ENCODE measurements at regions not wholly inside any gene's neighbourhood (a gene's known extent, or its start where the extent isn't known, plus 50 kb on each side); places are given as distances from the start of the nearest gene placed in this dataset.

GRCh38 chr2:136286423-136286822 is 168.5 kb upstream of the CXCR4 start:
- Mint-ChIP-seq H3K36me3 (ENCODE audit: low read depth) (no peaks in the 10 kb centered on the region), H3K4me3 (no peak overlapping the region), H3K9me3 (peaks cover 5% of the 10 kb centered on the region), H3K27ac (no peak overlapping the region), H3K27me3 (no peaks in the 10 kb centered on the region), H3K4me1 (ENCODE audit: low read depth) (peaks cover 24% of the 10 kb centered on the region)
- CTCF ChIA-PET, result no interaction called here
- Histone ChIP-seq H3K27ac (ENCODE audit: low read depth in 1 of 2, low read length in 2 of 2) (no peak overlapping the region), H3K4me3 (ENCODE audit: low read length) (no peak overlapping the region), H3K4me1 (ENCODE audit: insufficient read depth, low read length) (peaks cover 14% of the 10 kb centered on the region), H3K36me3 (ENCODE audit: insufficient read depth, low read length) (no peaks in the 10 kb centered on the region), H3K27me3 (ENCODE audit: control insufficient read depth in 1 of 2, insufficient read depth in 2 of 2, low read length in 2 of 2) (no peaks in the 10 kb centered on the region), H3K9me3 (ENCODE audit: control insufficient read depth in 1 of 2, insufficient read depth in 1 of 2, low read length in 2 of 2) (no peaks in the 10 kb centered on the region)
- TF ChIP-seq, protein P1, sequence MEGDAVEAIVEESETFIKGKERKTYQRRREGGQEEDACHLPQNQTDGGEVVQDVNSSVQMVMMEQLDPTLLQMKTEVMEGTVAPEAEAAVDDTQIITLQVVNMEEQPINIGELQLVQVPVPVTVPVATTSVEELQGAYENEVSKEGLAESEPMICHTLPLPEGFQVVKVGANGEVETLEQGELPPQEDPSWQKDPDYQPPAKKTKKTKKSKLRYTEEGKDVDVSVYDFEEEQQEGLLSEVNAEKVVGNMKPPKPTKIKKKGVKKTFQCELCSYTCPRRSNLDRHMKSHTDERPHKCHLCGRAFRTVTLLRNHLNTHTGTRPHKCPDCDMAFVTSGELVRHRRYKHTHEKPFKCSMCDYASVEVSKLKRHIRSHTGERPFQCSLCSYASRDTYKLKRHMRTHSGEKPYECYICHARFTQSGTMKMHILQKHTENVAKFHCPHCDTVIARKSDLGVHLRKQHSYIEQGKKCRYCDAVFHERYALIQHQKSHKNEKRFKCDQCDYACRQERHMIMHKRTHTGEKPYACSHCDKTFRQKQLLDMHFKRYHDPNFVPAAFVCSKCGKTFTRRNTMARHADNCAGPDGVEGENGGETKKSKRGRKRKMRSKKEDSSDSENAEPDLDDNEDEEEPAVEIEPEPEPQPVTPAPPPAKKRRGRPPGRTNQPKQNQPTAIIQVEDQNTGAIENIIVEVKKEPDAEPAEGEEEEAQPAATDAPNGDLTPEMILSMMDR (IDR thresholded peaks at IDR 0.05), result no peak
- intact Hi-C loops (cut with DNase I, micrococcal nuclease), result no loop called here
- POLR2A ChIA-PET, result interaction anchor here (0.6 kb wide), 1 partner anchor 25 kb away, joined by 3 read pairs; no protein-coding TSS in a partner anchor
- DNase-seq (no peak), ATAC-seq (ENCODE audit: poor library complexity) (no peak)

- ATAC-seq (ENCODE audit: poor library complexity), result no peak
- H3K4me1 Mint-ChIP-seq (ENCODE audit: low read depth), result peaks cover 40% of the 10 kb centered on the region
These were observed 166.5 kb upstream of the CXCR4 start for GRCh38 chr2:136284226-136285119.

GRCh38 chr2:136282251-136282650 is 164.3 kb upstream of the CXCR4 start:
- H3K36me3 Mint-ChIP-seq (ENCODE audit: low read depth), result no peaks in the 10 kb centered on the region
- H3K36me3 ChIP-seq (ENCODE audit: insufficient read depth, low read length), result no peaks in the 10 kb centered on the region
- CTCF ChIA-PET, result interaction anchor here (0.8 to 1.7 kb wide), 3 partner anchors 13 to 102 kb away, joined by 3 to 6 read pairs (median 3); no protein-coding TSS in a partner anchor
- no peak for ATAC-seq (ENCODE audit: poor library complexity)
- no peak overlapping the region for H3K4me3 ChIP-seq (ENCODE audit: low read length)
- H3K27ac Mint-ChIP-seq, result peak overlapping the region; percentile 86
- H3K27ac ChIP-seq (ENCODE audit: low read depth in 1 of 2, low read length in 2 of 2), result peak overlapping the region in 1 of 2 donors; percentile 58
- H3K27me3 ChIP-seq (ENCODE audit: control insufficient read depth in 1 of 2, insufficient read depth in 2 of 2, low read length in 2 of 2), result no peaks in the 10 kb centered on the region
- H3K27me3 Mint-ChIP-seq, result no peaks in the 10 kb centered on the region
- H3K4me3 Mint-ChIP-seq, result no peak overlapping the region
- TF ChIP-seq, protein P1 (IDR thresholded peaks at IDR 0.05), result no peak
- peaks cover 40% of the 10 kb centered on the region for H3K4me1 Mint-ChIP-seq (ENCODE audit: low read depth)
- H3K4me1 ChIP-seq (ENCODE audit: insufficient read depth, low read length), result peaks cover 31% of the 10 kb centered on the region
- peak in 2 of 14 experiments; percentile 24 to 32 for DNase-seq
- intact Hi-C loops (cut with DNase I, micrococcal nuclease), result loop anchor here in 1 of 2 experiments (1.0 to 5.0 kb wide), 2 partner anchors 45 kb away; no protein-coding TSS in a partner anchor
- H3K9me3 Mint-ChIP-seq, result no peaks in the 10 kb centered on the region
- H3K9me3 ChIP-seq (ENCODE audit: control insufficient read depth in 1 of 2, insufficient read depth in 1 of 2, low read length in 2 of 2), result no peaks in the 10 kb centered on the region
- POLR2A ChIA-PET, result interaction anchor here (0.7 to 2.3 kb wide), 7 partner anchors 10 to 298 kb away, joined by 3 to 8 read pairs (median 3); no protein-coding TSS in a partner anchor

More at GRCh38 chr2:136284226-136285119, 166.5 kb upstream of the CXCR4 start:
- H3K27ac Mint-ChIP-seq, result peak overlapping the region; percentile 86
- Histone ChIP-seq H3K36me3 (ENCODE audit: insufficient read depth, low read length) (no peaks in the 10 kb centered on the region), H3K9me3 (ENCODE audit: control insufficient read depth in 1 of 2, insufficient read depth in 1 of 2, low read length in 2 of 2) (no peaks in the 10 kb centered on the region), H3K27me3 (ENCODE audit: control insufficient read depth in 1 of 2, insufficient read depth in 2 of 2, low read length in 2 of 2) (no peaks in the 10 kb centered on the region), H3K27ac (ENCODE audit: low read depth in 1 of 2, low read length in 2 of 2) (no peak overlapping the region), H3K4me1 (ENCODE audit: insufficient read depth, low read length) (peaks cover 24% of the 10 kb centered on the region), H3K4me3 (ENCODE audit: low read length) (no peak overlapping the region)
- H3K36me3 Mint-ChIP-seq (ENCODE audit: low read depth), result no peaks in the 10 kb centered on the region
- ChIA-PET CTCF (no interaction called here), POLR2A (interaction anchor here (1.2 kb wide), 1 partner anchor 149 kb away, joined by 3 read pairs; no protein-coding TSS in a partner anchor)
- DNase-seq, result no peak
- intact Hi-C loops (cut with DNase I, micrococcal nuclease), result loop anchor here in 1 of 2 experiments (5.0 kb wide), 1 partner anchor 47 kb away; no protein-coding TSS in a partner anchor
- TF ChIP-seq, protein P1 (IDR thresholded peaks at IDR 0.05), result no peak
- H3K4me3 Mint-ChIP-seq, result no peak overlapping the region
- H3K9me3 Mint-ChIP-seq, result no peaks in the 10 kb centered on the region
- no peaks in the 10 kb centered on the region for H3K27me3 Mint-ChIP-seq
